Iris pigment epithelial cell (primary cell): ENCODE measurements at regions not wholly inside any gene's neighbourhood (a gene's known extent, or its start where the extent isn't known, plus 50 kb on each side); places are given as distances from the start of the nearest gene placed in this dataset.

Experiments
- DNase-seq: peaks from one replicate; pipeline ENCODE4 v3.0.0-alpha.2; 2011; ENCODE audit warnings: low read depth

DNA sequence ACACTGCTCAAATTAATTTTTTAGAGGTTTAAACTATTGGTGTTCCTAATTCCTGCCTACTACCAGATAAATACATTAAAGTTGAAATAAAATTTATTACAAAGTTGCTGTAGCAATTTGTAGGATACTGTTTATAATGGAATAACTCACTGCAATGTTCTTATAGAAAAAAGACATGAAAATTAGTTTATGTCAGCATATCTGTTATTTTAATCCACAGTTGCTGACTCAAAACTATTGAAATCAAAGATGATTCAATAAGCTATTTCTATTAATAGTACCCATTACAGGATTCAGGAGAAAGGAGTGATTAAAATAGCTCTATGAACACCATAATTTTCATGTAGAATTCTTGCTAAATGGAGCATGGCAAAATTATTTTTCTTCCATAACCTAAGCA lies 764.4 kb upstream of the NUDT12 start:
- no peak for DNase-seq

DNA sequence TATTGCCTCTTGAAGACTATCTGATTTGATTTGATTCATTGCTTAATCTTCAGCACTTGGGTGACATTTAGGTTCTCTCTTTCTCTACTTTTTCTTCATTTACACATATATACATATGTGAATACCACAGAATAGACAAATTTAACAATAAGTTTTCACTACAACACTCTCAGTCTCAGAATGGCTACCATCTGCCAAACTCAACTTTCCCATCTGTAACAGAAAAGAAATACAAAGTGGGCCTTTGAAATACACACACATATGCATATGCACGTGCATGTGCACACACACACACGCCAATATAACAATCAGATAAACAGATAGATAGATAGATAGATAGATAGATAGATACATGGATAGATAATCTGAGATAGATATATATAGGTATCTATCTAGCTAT lies 762.8 kb upstream of the NUDT12 start:
- DNase-seq, result no peak

DNA sequence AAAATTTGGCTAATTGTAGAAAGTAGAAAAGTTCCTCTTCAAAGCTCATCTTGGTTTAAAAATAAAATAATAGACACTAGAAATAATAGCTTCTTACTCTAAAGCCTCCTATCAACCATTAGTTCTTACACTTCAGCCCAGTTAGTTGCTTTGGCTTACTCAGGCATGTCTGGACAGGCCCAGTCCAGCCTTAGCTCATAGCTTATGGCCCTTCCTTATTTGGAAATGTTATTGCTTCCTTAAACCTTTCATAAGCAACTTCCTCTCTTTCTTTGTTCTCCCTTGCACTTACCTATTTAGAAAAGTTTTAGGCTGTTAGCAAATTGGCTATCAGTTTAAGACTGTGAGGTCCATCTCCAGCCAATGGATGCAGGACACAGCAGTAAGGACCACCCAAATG lies 754.1 kb upstream of the NUDT12 start:
- DNase-seq, result peak; percentile 31

DNA sequence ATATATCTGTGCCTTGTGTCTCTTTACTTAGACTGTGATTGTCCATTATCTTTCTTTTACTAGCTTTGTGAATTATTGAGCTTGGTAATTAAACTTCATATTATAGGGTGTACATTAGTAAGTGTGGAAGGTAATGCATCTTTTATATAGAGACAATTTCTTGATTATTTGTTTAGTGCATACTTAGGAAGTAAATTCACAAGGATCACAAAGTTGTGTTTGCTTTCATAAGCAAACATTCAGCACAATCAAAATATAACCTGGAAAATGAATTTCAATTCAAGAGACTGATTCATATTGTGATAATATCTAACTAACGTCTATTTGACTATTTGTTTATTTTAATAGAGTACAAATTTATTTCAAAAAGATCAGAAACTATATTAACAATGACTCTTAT lies 749.9 kb upstream of the NUDT12 start:
- no peak for DNase-seq

DNA sequence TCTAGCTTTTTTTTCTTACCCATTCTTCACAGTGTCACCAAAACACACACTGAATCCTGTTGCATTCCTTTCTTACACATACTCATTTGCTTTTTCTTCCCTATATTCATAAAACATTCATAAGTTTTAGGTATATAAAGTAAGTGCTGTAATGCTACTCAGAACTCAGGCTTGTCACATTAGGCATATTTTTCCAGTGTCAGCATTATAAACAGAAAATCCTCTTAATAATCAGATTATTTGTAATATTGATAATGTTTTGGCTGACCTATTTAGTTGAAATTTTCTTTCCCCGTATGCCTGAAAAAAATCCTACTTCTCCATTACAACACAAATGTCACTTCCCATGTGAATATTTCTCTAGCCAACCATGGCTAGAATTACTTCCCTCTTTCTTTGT lies 743.0 kb upstream of the NUDT12 start:
- DNase-seq, result no peak

DNA sequence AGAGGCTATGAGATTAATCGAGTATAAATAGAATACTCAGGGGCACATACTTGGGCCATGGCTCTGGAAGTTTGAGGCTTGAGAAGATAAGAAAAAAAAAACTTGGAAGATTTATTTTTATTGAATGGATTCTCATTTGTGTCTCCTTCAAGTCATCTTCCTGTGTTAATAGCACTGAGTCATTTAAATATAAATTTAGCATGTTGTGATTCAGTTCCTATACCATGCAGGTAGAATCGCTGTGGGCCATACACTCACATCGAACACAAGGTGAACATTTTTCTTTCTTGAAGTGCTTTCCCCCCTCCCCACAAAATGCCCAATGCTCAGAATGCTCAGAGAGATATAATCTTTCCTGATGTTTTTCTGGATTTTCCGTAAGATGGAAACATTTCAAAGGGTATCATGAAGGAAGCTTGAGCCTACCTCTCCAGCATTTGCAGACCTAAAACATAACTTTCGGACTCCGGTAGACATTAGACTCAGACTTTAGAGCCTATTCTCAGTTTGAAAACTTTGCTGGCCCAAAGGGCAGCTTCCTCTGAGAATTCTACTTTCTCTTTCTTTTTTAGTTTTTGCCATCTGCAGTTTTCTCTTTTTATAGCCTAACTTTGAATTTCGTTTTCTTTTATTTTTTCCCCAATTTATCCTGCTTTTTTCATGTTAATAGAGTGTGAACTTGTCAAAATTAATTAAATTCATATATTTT lies 737.6 kb upstream of the NUDT12 start:
- no peak for DNase-seq

DNA sequence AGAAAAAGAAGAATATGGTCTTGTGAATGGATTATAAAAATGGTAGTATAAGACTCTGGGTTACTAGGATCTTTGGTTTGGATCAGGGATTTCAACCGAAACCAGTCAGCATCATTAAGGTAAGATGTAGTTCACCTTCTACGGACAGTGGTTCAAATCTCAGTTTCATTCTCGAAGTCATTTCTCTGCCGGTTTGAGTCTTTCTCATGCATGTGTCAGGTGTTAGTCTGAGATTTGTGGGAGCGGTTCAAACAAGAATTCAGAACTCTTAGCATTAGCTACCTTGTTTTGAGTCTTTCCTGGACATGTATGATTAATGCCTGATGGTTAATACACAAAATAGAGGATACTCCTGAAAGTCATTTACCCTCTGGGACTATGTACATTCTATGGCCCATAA lies 735.9 kb upstream of the NUDT12 start:
- no peak for DNase-seq

DNA sequence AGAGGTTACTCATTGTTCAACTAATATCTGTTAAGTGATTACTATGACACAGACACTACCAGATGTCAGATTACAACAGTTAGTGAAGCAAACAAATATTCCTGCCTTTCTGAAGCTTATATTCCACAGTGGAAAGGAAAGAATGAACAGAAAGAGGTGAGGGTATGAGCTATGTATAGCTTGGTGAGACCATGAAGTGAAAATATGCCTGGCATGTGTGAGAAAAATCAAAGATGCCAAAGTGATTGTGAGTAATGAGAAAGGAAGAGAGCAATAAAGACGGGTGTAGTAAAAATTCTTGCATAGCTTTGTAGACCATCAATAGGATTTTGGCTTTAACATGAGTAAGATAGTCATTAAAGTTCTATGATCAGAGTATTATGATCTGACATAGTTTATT lies 734.5 kb upstream of the NUDT12 start:
- DNase-seq, result peak; percentile 14

DNA sequence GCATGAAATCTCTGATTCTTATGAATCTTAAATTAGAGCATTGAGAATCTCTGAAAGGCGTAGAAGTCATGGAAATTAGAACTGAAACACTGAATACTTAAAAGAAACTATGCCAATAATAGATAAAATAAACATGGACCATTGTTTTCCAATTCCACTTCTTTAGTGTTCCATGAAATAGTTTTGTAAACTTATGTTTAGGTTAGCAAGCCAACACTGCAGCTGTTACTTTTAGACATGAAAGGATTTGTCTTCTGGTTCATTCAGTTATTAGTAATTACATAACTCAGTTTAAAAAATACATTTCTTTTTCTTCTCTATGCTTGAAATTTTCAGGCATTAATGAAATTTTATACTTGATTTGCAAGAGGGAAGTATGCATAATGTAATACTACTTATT lies 733.4 kb upstream of the NUDT12 start:
- DNase-seq, result no peak

DNA sequence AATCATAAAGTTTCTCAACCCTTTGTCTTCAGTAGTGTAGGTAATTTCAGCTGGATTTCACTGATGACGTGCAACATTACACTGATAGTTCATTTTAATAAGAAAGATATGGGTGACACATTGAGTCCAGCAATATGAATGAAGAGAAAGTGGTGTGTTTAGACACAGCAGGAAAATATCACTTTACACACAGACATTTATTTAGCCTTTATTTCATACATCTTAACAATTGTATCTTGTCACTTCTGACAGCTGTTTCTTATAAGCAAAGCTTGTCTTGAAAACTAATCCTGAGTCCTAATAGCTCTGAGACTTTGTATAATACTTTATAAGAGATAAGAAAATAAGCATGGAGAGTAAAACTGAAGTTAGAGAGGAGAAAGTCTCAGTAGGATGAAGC lies 720.5 kb upstream of the NUDT12 start:
- no peak for DNase-seq

DNA sequence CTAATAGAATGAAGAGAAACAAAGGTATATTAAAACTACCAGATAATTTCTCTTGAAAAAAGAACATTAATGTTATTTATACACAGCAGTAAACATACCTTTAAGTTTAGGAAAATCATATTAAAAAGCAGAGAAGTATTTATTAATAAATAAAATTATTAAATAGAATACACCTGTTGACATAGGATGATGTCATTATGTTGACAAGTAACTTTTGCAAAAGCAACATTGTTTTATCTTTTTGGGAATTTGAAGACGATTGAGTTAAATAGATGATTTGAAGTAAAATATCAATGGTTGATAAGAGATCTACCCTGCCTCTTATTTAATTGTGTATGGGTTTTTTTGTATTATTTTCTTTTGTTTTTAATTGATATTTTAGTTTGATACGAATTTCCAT lies 711.1 kb upstream of the NUDT12 start:
- DNase-seq, result no peak

DNA sequence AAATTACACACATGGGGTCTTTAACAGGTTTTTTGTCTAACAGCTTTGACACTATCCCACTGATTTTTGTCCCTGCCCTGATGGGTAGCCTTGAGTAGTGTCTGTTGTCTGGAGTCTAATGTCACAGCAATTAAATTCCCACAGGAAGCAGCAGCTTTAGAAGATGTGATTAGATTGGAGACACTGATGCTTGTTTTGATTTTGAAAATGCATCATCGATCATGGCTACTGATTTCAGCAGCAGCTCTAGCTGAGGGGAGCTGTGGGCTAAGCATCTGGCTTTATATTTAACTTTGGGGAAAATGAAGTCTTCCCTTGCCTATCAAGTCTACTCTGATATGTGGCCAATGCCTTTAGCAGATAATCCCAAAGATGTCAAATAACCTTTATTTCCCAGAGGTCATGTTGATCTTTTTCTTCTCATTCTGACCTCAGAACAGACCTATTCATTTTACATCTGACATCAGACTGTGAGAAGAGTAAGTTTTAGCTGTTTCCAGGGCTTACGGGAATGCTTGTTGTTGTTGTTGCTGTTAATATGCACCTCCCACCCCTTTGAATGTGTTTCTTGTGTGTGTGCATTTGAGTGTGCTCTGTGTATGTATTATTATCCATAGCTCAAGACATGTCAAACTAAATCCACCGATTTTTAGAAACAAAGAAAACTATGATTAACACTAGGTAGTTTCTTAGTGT lies 704.9 kb upstream of the NUDT12 start:
- no peak for DNase-seq

DNA sequence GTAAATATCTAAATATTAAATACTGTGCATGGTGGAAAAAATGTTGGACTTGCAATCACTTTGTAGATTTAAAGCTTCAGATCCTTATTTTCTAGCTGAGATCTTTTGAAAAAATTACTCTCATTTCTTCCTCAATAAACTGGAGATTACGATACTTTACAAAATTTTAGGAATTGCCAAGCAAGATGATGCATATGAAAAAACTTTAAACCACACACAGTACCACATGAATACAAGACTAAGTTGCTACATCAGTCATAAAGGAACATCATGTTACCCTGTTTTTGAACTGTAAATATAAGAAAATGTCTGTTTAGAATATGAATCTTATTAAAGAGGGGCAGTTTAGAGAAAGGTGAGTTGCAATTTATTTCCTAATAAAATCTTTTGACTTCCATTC lies 703.6 kb upstream of the NUDT12 start:
- no peak for DNase-seq

DNA sequence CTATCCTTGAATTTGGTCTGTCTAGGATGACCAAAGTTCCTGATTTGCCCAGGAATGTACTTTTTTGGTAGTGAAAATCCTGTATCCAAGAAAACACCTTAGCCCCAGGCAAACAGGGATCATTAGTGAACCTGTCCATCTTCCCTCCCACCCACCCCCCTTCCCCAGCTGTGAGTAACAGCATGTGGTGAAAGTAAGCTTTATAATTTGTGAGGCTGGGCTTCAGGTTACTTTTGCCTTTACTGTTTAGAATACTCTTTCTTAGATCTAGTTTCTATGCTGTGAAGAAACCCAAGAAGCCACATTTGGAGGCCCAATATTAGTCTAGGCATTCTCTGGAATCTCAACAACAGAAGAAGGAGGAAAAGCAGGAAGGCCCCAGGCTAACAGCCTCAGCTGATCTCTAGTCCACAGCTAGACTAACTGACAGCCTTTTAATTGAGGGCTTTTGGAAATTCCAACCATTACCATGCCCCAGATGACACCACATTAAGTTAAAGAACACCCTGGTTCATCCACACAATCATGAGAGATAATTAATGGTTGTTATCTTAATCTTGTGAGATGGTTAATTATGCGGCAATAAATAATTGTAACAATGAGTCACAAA lies 703.0 kb upstream of the NUDT12 start:
- DNase-seq, result no peak

DNA sequence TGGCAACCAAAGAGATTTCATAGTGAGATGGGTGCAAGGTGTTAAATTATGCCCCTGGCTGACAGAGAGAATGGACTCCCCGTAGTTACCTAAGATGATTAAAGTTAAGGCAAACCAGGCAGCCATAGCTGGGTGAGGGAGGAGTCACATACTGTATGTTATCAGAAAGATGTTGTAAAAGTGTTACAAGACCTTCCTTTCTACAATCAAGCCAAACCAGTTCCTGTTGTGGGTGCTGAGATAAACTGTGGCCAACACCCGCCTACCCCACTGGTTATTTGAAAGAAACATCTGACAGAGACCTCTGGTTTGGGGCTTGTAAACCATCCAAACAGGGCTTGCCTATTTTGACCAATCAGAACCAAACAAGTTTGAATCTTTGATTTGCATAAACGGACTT lies 684.7 kb upstream of the NUDT12 start:
- no peak for DNase-seq

DNA sequence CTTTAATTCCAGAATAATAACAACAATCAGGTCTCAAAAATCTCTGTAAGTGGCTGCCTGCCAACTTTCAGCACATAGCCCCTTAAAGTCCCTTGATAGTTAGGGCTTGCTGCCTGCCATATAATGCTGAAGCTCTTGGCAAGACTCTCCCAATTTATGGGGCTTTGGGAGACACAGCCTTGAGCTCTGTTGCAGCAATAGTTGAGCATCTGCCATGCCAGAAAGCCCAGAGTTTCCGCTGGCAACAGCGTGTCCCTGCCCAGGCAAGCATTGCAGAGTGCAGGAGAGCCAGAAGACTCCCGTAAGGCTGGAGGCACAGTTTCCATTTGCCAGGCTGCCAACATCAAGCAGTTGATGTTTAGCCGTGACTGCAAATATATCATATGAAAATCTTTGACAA lies 678.5 kb upstream of the NUDT12 start:
- DNase-seq, result no peak

DNA sequence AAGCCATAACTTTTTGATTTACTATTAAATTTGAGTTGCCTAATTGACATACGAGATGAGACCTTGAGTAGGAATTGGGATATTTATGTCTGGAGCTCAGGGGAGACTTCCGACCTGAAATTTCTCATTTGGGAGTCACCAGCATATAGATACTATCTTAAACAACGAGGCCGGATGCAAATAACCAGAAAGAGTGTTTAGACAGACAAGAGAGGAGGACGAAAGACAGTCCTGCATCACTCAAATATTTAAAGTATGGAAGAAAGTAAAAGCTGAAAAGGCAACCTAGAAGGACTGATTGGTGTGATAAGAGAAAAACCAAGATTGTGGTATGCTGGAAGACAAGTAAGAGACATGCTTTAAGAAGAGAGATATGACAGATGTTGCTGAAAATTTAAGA lies 675.0 kb upstream of the NUDT12 start:
- DNase-seq, result no peak

DNA sequence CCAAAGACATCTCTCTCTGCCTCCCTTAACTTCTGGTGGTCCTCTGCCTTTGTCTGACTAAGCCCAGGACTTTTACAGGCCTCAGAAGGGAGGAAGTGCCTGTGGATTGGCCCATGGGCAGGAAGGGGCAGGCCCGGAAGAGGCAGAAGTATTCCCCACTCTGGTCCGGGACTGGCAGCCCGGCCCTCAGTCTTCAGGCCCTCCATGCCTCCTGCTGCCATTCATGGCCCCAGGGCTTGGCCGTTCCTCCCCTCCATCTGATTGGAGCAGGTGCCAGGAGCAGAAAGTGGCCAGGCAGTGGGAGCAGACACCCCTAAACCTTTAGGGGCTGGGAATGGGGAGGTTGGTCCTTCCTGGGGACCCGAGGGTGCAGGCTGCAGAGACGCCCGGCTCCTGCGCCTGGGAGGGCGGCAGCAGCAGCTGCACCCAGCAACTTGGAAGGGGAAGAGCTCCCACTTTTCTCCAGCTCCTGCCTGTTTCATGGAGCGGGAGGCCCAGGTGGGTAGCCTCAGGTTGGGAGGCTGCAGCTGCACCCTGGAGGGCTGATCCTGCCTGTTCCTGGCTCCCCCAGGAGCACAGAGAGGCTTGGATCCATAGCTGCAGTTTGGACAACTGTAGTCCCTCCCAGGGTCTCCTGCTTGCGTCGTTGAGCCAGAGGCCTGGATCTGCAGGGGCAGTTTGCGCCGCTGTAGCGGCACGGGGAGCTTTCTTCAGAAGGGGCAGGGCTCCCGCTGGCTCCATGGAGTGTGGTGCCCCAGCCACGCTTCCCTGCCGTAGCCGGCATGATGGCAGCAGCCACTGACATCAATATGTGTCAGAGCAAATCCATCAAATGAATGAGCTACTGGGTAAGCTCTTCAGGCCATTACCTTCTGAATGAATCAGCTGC lies 661.5 kb upstream of the NUDT12 start:
- no peak for DNase-seq

DNA sequence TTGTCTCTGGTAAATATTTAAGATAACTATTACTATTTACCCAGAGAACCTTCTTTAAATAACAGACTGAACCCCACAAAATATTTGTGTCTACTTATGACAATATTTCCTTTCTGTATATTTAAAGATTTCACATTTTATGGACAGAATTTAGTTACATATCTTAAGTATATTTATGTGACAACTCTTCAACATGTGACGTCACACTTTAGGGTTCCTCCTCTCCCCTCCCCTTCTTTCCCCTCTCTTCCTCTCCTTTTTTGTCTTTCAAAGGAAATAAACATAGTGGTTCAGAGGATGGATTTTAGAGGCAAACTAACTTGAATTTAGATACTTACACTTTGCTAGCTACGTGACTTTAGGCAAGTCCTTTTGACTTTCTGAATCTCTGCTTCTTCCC lies 655.6 kb upstream of the NUDT12 start:
- DNase-seq, result no peak

DNA sequence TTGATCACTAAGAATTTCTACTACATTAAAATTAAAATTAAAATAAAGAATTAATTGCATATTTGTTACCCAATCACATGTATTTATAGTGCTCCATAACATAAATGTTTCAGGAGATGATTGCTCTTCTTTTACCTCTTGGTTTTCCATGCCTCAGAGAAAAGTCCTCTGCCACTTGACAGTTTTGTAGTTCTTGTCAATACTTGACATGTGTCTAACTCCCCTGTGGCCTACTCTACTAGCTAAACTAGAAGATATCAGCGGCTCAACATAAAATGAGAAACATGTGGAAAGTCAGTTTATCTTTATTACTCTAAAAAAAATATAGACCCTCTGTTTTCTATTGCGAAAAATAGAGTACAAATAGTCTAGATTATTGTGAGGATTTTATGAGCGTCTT lies 650.6 kb upstream of the NUDT12 start:
- DNase-seq, result no peak

DNA sequence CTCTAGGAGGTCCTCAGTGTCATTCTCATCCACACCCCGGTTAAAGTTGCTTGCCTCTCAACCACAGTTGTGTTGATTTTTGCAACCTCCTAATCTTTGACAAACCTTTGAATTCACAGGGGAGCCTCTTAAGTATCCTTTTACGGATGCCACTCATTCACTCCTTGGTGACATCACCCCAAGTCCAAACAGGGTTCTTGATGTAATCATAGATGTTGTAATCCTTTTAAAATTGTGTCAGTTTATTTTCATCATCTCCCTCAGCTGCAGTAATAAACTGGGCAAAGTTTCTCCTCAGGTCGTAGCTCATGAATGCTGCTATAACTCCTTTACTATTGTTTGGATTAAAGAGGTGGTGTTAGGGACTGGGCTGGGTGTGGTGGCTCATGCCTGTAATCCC lies 637.2 kb upstream of the NUDT12 start:
- DNase-seq, result peak; percentile 38

DNA sequence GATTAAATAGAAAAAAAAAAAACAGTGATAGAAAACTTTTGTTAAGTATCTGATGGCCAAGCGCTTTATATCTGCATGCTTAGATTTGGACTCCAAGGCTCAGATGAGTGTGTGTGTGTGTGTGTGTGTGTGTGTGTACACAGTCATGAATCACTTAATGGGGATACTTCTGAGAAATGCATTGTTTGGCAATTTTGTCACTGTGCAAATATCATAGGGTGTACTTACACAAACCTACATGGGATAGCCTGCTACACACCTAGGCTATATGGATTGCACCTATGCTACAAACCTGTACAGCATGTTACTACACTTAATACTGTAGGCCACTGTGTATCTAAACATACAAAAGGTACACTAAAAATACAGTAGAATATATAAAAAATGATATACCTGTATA lies 635.6 kb upstream of the NUDT12 start:
- DNase-seq, result no peak

DNA sequence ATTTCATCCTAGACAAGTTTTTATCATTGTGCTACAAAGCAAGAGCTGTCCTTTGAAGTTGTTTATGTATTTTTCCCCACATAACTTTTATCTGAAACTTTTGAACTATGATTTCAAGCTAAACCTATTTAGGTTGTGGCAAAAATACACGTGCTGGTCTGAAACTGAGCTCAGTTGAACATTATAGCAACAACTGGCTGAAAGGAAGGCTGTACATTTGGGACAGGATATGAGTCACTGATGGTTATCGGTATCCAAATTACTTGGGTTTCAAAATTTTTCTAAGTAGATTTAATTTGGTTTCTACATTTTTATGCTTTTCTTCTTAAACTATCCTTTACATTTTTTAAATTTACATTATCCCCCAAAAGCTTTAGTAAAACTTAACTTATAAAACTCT lies 627.3 kb upstream of the NUDT12 start:
- peak; percentile 89 for DNase-seq
